B cell (primary cell): ENCODE measurements at regions not wholly inside any gene's neighbourhood (a gene's known extent, or its start where the extent isn't known, plus 50 kb on each side); places are given as distances from the start of the nearest gene placed in this dataset.

ENCODE experiments used
- ATAC-seq: fragments of 200-7000 bp; cut with Tn5 transposase; one replicate; pipeline ENCODE4 v1.10.0; 2021; ENCODE audit warnings: low read depth, mild to moderate bottlenecking, moderate number of reproducible peaks, moderate library complexity
- CTCF ChIA-PET: fragments of 350-600 bp; sonication (Branson Sonifier 250); formaldehyde crosslinking; loops from one replicate; lab custom pipeline; 2021; ENCODE audit warnings: antibody characterized with exemption, inconsistent platforms; lab: Charles Lee
- POLR2A ChIA-PET: fragments of 350-600 bp; sonication (Branson Sonifier 250); formaldehyde crosslinking; loops from one replicate; lab custom pipeline; 2021; ENCODE audit warnings: antibody characterized with exemption; lab: Charles Lee
- DNase-seq: peaks from one replicate; pipeline ENCODE4 v3.0.0; 2013
- H2AFZ ChIP-seq: 2 replicates; pipeline ENCODE4 v1.6.1; 2012; ENCODE audit warnings: mild to moderate bottlenecking, low read depth, low read length; ENCODE audit not compliant: insufficient read depth, poor library complexity, severe bottlenecking
- H3K27ac ChIP-seq, 2 donors: 1 replicate in 1 of 2; 2 replicates in 1 of 2; pipeline ENCODE4 v1.5.1; 2012 to 2013; ENCODE audit warnings: low read length in 2 of 2, mild to moderate bottlenecking in 2 of 2, moderate library complexity in 1 of 2
- H3K27me3 ChIP-seq, 4 experiments: fragments of 200-600 bp in 1 of 4; sonication (generic) in 1 of 4; replicated peaks in 1 of 4; 1 replicate in 2 of 4; 2 replicates in 2 of 4; pipeline versions ENCODE4 v1.6.1 to v1.7.0; 2013 to 2016; ENCODE audit warnings: low read length in 3 of 4, mild to moderate bottlenecking in 2 of 4, mixed read lengths in 1 of 4, moderate library complexity in 1 of 4; ENCODE audit not compliant: insufficient read depth in 4 of 4, control insufficient read depth in 3 of 4; ENCODE audit errors: control extremely low read depth in 1 of 4
- H3K36me3 ChIP-seq, 2 experiments: replicated peaks in 1 of 2; 1 replicate in 1 of 2; 2 replicates in 1 of 2; pipeline versions ENCODE4 v1.6.1 to v1.7.1; 2013; ENCODE audit warnings: low read length in 1 of 2; ENCODE audit not compliant: insufficient read depth in 2 of 2, control insufficient read depth in 1 of 2; ENCODE audit errors: control extremely low read depth in 1 of 2, extremely low read depth in 1 of 2
- H3K4me1 ChIP-seq, 2 donors: fragments of 200-600 bp in 1 of 2; sonication (generic) in 1 of 2; 1 replicate in 1 of 2; 2 replicates in 1 of 2; pipeline versions ENCODE4 v1.5.1 to v1.6.1; 2013 to 2017; ENCODE audit warnings: low read length in 2 of 2; ENCODE audit not compliant: control insufficient read depth in 2 of 2, insufficient read depth in 2 of 2
- H3K4me2 ChIP-seq: replicated peaks from 2 replicates; pipeline ENCODE3; 2012; ENCODE audit warnings: mild to moderate bottlenecking, low read depth, low read length; ENCODE audit not compliant: poor library complexity, severe bottlenecking
- H3K4me3 ChIP-seq, 5 experiments: fragments of 200-600 bp in 1 of 5; sonication (generic) in 1 of 5; 1 replicate in 3 of 5; 2 replicates in 2 of 5; pipeline versions ENCODE4 v1.5.1 to v1.7.0; 2011 to 2016; ENCODE audit warnings: low read length in 4 of 5, mild to moderate bottlenecking in 4 of 5, low read depth in 2 of 5, control low read depth in 1 of 5, moderate library complexity in 1 of 5; ENCODE audit not compliant: insufficient read depth in 1 of 5; ENCODE audit errors: control extremely low read depth in 1 of 5, extremely low read depth in 1 of 5
- H3K79me2 ChIP-seq: fragments of 200-600 bp; sonication (generic); one replicate; pipeline ENCODE4 v1.6.0; 2016; ENCODE audit warnings: low read length; ENCODE audit not compliant: control insufficient read depth, insufficient read depth
- H3K9ac ChIP-seq: fragments of 200-600 bp; sonication (generic); 2 replicates; pipeline ENCODE4 v1.6.1; 2017; ENCODE audit warnings: mild to moderate bottlenecking, low read length, moderate library complexity
- H3K9me3 ChIP-seq, 3 donors: one replicate each; pipeline versions ENCODE4 v1.6.1 to v1.7.1; 2013; ENCODE audit warnings: low read length in 2 of 3; ENCODE audit not compliant: control insufficient read depth in 2 of 3, insufficient read depth in 1 of 3; ENCODE audit errors: control extremely low read depth in 1 of 3
- H4K20me1 ChIP-seq: 2 replicates; pipeline ENCODE4 v1.6.0; 2012; ENCODE audit warnings: mild to moderate bottlenecking, low read length; ENCODE audit not compliant: insufficient read depth, control insufficient read depth, poor library complexity, severe bottlenecking
- H3K27ac Mint-ChIP-seq: one replicate; pipeline ENCODE4 v1.8.0; 2021; ENCODE audit warnings: mixed read lengths
- H3K27me3 Mint-ChIP-seq: one replicate; pipeline ENCODE4 v1.8.0; 2021; ENCODE audit warnings: mixed read lengths
- H3K4me1 Mint-ChIP-seq: one replicate; pipeline ENCODE4 v1.8.0; 2021; ENCODE audit warnings: mixed read lengths
- H3K4me3 Mint-ChIP-seq: one replicate; pipeline ENCODE4 v1.8.0; 2021; ENCODE audit warnings: mixed read lengths
- H3K9me3 Mint-ChIP-seq: one replicate; pipeline ENCODE4 v1.8.0; 2022; ENCODE audit warnings: mixed read lengths; ENCODE audit not compliant: insufficient read depth
- CTCF ChIP-seq: fragments of 200-600 bp; IDR thresholded peaks from one replicate; pipeline ENCODE4 v1.8.0; 2022; ENCODE audit warnings: antibody characterized with exemption, mild to moderate bottlenecking
- EZH2 ChIP-seq: IDR thresholded peaks from 2 replicates; pipeline ENCODE4 v1.6.1; 2012; ENCODE audit warnings: borderline replicate concordance, low read depth, mild to moderate bottlenecking, moderate library complexity, low read length; ENCODE audit not compliant: insufficient read depth, poor library complexity, severe bottlenecking
- WGBS: methylation state at CpG from one replicate; pipeline ENCODE4 v1.1.5; 2013; ENCODE audit warnings: missing lambda C conversion rate; ENCODE audit not compliant: insufficient coverage; 5-methylcytosine and 5-hydroxymethylcytosine counted together
- intact Hi-C: fragments of 100-400 bp; cut with micrococcal nuclease; formaldehyde crosslinking; loops from one replicate; pipeline ENCODE4 v1.10.0; 2022

GRCh38 chr2:210965472-210965871 lies 409.1 kb downstream of the CPS1 start:
- H3K27me3 Mint-ChIP-seq = no peaks in the 10 kb centered on the region
- POLR2A ChIA-PET = no interaction called here
- no peak overlapping the region for H3K4me3 Mint-ChIP-seq
- no peak overlapping the region for H3K4me3 ChIP-seq
- H3K9ac ChIP-seq = no peak overlapping the region
- H3K4me1 Mint-ChIP-seq = no peaks in the 10 kb centered on the region
- DNase-seq = no peak
- H2AFZ ChIP-seq = no peak overlapping the region
- ATAC-seq = no peak
- H3K4me1 ChIP-seq = no peaks in the 10 kb centered on the region
- H3K27ac Mint-ChIP-seq = no peak overlapping the region
- no peaks in the 10 kb centered on the region for H3K36me3 ChIP-seq
- CTCF ChIA-PET = no interaction called here
- H3K79me2 ChIP-seq = no peaks in the 10 kb centered on the region
- 100% methylated on average over 2 of the region's 3 CpGs for WGBS
- H3K9me3 ChIP-seq = no peaks in the 10 kb centered on the region
- no peak overlapping the region for H3K4me2 ChIP-seq
- intact Hi-C loops = no loop called here
- H3K27me3 ChIP-seq = no peaks in the 10 kb centered on the region
- H3K9me3 Mint-ChIP-seq = peaks cover 2% of the 10 kb centered on the region
- no peak overlapping the region for H3K27ac ChIP-seq
- TF ChIP-seq CTCF (no peak), EZH2 (no peak)
- no peaks in the 10 kb centered on the region for H4K20me1 ChIP-seq

- H3K27ac ChIP-seq = no peak overlapping the region
- H2AFZ ChIP-seq = no peak overlapping the region
- ATAC-seq (no peak), DNase-seq (no peak)
- intact Hi-C loops = no loop called here
- no peak overlapping the region for H3K9ac ChIP-seq
- H3K9me3 Mint-ChIP-seq = peaks cover 2% of the 10 kb centered on the region
- no peak overlapping the region for H3K4me2 ChIP-seq
- H3K79me2 ChIP-seq = no peaks in the 10 kb centered on the region
- ChIA-PET CTCF (no interaction called here), POLR2A (no interaction called here)
- no peaks in the 10 kb centered on the region for H4K20me1 ChIP-seq
- no peak overlapping the region for H3K4me3 ChIP-seq
- no peak overlapping the region for H3K27ac Mint-ChIP-seq
- H3K4me3 Mint-ChIP-seq = no peak overlapping the region
- no peak for TF ChIP-seq EZH2
- TF ChIP-seq CTCF = no peak
- no CpG with 5 or more reads among the region's 2 CpGs for WGBS
- no peaks in the 10 kb centered on the region for H3K9me3 ChIP-seq
- H3K27me3 ChIP-seq = no peaks in the 10 kb centered on the region
- H3K4me1 Mint-ChIP-seq = no peaks in the 10 kb centered on the region
- H3K36me3 ChIP-seq = no peaks in the 10 kb centered on the region
- no peaks in the 10 kb centered on the region for H3K4me1 ChIP-seq
- H3K27me3 Mint-ChIP-seq = no peaks in the 10 kb centered on the region
These were observed 409.9 kb downstream of the CPS1 start for GRCh38 chr2:210966330-210966729.
